ENCODE measurements at regions not wholly inside any gene's neighbourhood (a gene's known extent, or its start where the extent isn't known, plus 50 kb on each side); places are given as distances from the start of the nearest gene placed in this dataset.

- no peak for TF ChIP-seq ZNF34 (CRISPR knock-in tag; IDR thresholded peaks at IDR 0.05; ENCODE audit: borderline replicate concordance)
- TF ChIP-seq PRMT3 (CRISPR knock-in tag; IDR thresholded peaks at IDR 0.05; ENCODE audit: borderline replicate concordance, low read depth) = no peak
- TF ChIP-seq DRAP1 (CRISPR knock-in tag; IDR thresholded peaks at IDR 0.05) = no peak
- TF ChIP-seq CTCF (CRISPR knock-in tag; IDR thresholded peaks at IDR 0.05) = no peak
- no peak for TF ChIP-seq EZH2 (conservative IDR thresholded peaks at IDR 0.05; ENCODE audit: low read depth, low read length)
- no peak for TF ChIP-seq KMT2B (CRISPR knock-in tag; IDR thresholded peaks at IDR 0.05)
Measured at GRCh38 chr14:22176957-22177356, 412.1 kb downstream of the DAD1 start.

Measured in HepG2 (cell line).